SK-N-SH treated with all-trans-retinoic acid at 6 μM for 48 hours (cell line): ENCODE measurements at regions not wholly inside any gene's neighbourhood (a gene's known extent, or its start where the extent isn't known, plus 50 kb on each side); places are given as distances from the start of the nearest gene placed in this dataset.

ENCODE experiments used
- ATAC-seq: fragments of 200-7000 bp; cut with Tn5 transposase; 3 replicates; pipeline ENCODE4 v1.9.1; 2020; ENCODE audit warnings: mild to moderate bottlenecking, moderate library complexity
- ARNTL ChIP-seq: fragments of 450-650 bp; formaldehyde crosslinking; IDR thresholded peaks from 2 replicates; pipeline ENCODE4 v1.5.0; 2020; ENCODE audit warnings: low read depth, mild to moderate bottlenecking, moderate library complexity, borderline replicate concordance
- BACH2 ChIP-seq: fragments of 250-450 bp; sonication (Bioruptor Pico); IDR thresholded peaks from 2 replicates; pipeline ENCODE4 v1.9.0; 2021; ENCODE audit warnings: mild to moderate bottlenecking, borderline replicate concordance
- CREB5 ChIP-seq: fragments of 250-450 bp; sonication (Bioruptor Pico); IDR thresholded peaks from 2 replicates; pipeline ENCODE4 v1.5.1; 2020; ENCODE audit warnings: low read depth, mild to moderate bottlenecking, moderate library complexity
- CSDC2 ChIP-seq: fragments of 250-450 bp; sonication (Bioruptor Pico); IDR thresholded peaks from 2 replicates; pipeline ENCODE4 v1.5.0; 2020; ENCODE audit warnings: mild to moderate bottlenecking, moderate library complexity
- CSRNP3 ChIP-seq: fragments of 250-450 bp; sonication (Bioruptor Pico); IDR thresholded peaks from 2 replicates; pipeline ENCODE4 v1.5.1; 2021; ENCODE audit warnings: mild to moderate bottlenecking, moderate library complexity
- ESRRG ChIP-seq: fragments of 250-450 bp; sonication (Bioruptor Pico); IDR thresholded peaks from 2 replicates; pipeline ENCODE4 v1.6.1; 2021; ENCODE audit warnings: mild to moderate bottlenecking
- ISL1 ChIP-seq: fragments of 250-450 bp; sonication (Bioruptor Pico); IDR thresholded peaks from 2 replicates; pipeline ENCODE4 v2.1.2; 2022; ENCODE audit warnings: mild to moderate bottlenecking, moderate library complexity
- OSR1 ChIP-seq: fragments of 250-450 bp; sonication (Bioruptor Pico); IDR thresholded peaks from 2 replicates; pipeline ENCODE4 v1.8.0; 2022; ENCODE audit warnings: moderate library complexity, mild to moderate bottlenecking, inconsistent platforms
- PATZ1 ChIP-seq: fragments of 250-450 bp; sonication (Bioruptor Pico); IDR thresholded peaks from 2 replicates; pipeline ENCODE4 v1.8.0; 2020; ENCODE audit warnings: mild to moderate bottlenecking, moderate library complexity, borderline replicate concordance
- POU6F1 ChIP-seq: fragments of 250-450 bp; sonication (Bioruptor Pico); IDR thresholded peaks from 2 replicates; pipeline ENCODE4 v1.8.0; 2021; ENCODE audit warnings: low read depth, mild to moderate bottlenecking, moderate library complexity, borderline replicate concordance
- PPARA ChIP-seq: fragments of 250-450 bp; sonication (Bioruptor Pico); IDR thresholded peaks from 2 replicates; pipeline ENCODE4 v1.5.0; 2020; ENCODE audit warnings: mild to moderate bottlenecking, borderline replicate concordance
- RARB ChIP-seq: fragments of 250-450 bp; sonication (Bioruptor Pico); IDR thresholded peaks from 2 replicates; pipeline ENCODE4 v1.8.0; 2021; ENCODE audit warnings: mild to moderate bottlenecking, moderate library complexity
- SNAI2 ChIP-seq: fragments of 250-450 bp; sonication (Bioruptor Pico); IDR thresholded peaks from 2 replicates; pipeline ENCODE4 v1.5.0; 2020; ENCODE audit warnings: mild to moderate bottlenecking, moderate library complexity
- TCF4 ChIP-seq: fragments of 250-450 bp; sonication (Bioruptor Pico); IDR thresholded peaks from 2 replicates; pipeline ENCODE4 v1.8.0; 2021; ENCODE audit warnings: mild to moderate bottlenecking, moderate library complexity, borderline replicate concordance
- TOX ChIP-seq: fragments of 250-450 bp; sonication (Bioruptor Pico); IDR thresholded peaks from 2 replicates; pipeline ENCODE4 v1.8.0; 2021; ENCODE audit warnings: mild to moderate bottlenecking, moderate library complexity, borderline replicate concordance
- TSHZ2 ChIP-seq: fragments of 250-450 bp; sonication (Bioruptor Pico); IDR thresholded peaks from 2 replicates; pipeline ENCODE4 v1.5.0; 2020; ENCODE audit warnings: mild to moderate bottlenecking, moderate library complexity
- ZC3H10 ChIP-seq: fragments of 250-450 bp; sonication (Bioruptor Pico); IDR thresholded peaks from 2 replicates; pipeline ENCODE4 v1.5.1; 2021; ENCODE audit warnings: mild to moderate bottlenecking, moderate library complexity
- ZFP30 ChIP-seq: fragments of 450-650 bp; formaldehyde crosslinking; IDR thresholded peaks from 2 replicates; pipeline ENCODE4 v1.5.0; 2022; ENCODE audit warnings: mild to moderate bottlenecking, moderate library complexity
- ZNF565 ChIP-seq: fragments of 450-650 bp; formaldehyde crosslinking; conservative IDR thresholded peaks from 2 replicates; pipeline ENCODE4 v1.5.0; 2020; ENCODE audit warnings: low read depth, mild to moderate bottlenecking, moderate library complexity
- ZNF70 ChIP-seq: fragments of 450-650 bp; formaldehyde crosslinking; IDR thresholded peaks from 2 replicates; pipeline ENCODE4 v1.5.0; 2020; ENCODE audit warnings: mild to moderate bottlenecking, moderate library complexity
- ZNF8 ChIP-seq: fragments of 450-650 bp; formaldehyde crosslinking; IDR thresholded peaks from 2 replicates; pipeline ENCODE4 v1.5.0; 2020; ENCODE audit warnings: mild to moderate bottlenecking, moderate library complexity

GRCh38 chr2:236915186-236915585, 170.5 kb upstream of the COPS8 start:
- ATAC-seq, result no peak
- TF ChIP-seq RARB (CRISPR knock-in tag) (no peak), ISL1 (CRISPR knock-in tag) (no peak), ZNF70 (CRISPR knock-in tag) (no peak), ZNF565 (no peak), ZFP30 (CRISPR knock-in tag) (no peak), ZC3H10 (CRISPR knock-in tag) (no peak), ZNF8 (CRISPR knock-in tag) (no peak), CSDC2 (CRISPR knock-in tag) (no peak)

- ATAC-seq, result no peak
- TF ChIP-seq ZNF70 (CRISPR knock-in tag), result no peak
- TF ChIP-seq, all 23 proteins: peak for 0
Observed at GRCh38 chr2:236915726-236916125, 170.0 kb upstream of the COPS8 start.

- no peak for ATAC-seq
- TF ChIP-seq ARNTL (no peak), ZNF8 (CRISPR knock-in tag) (no peak), SNAI2 (no peak), ZNF70 (CRISPR knock-in tag) (no peak), TOX (CRISPR knock-in tag) (no peak), ZNF565 (no peak), OSR1 (no peak), ESRRG (CRISPR knock-in tag) (no peak), CREB5 (no peak), ISL1 (CRISPR knock-in tag) (no peak), TCF4 (CRISPR knock-in tag) (no peak), PPARA (no peak), PATZ1 (CRISPR knock-in tag) (no peak), TSHZ2 (CRISPR knock-in tag) (no peak), POU6F1 (CRISPR knock-in tag) (no peak), BACH2 (CRISPR knock-in tag) (no peak), ZC3H10 (CRISPR knock-in tag) (no peak)
- TF ChIP-seq, all 23 proteins: peak for 0
Observed at GRCh38 chr2:236916181-236916580, 169.5 kb upstream of the COPS8 start.

- no peak for ATAC-seq
- TF ChIP-seq ZC3H10 (CRISPR knock-in tag), result no peak
- TF ChIP-seq ESRRG (CRISPR knock-in tag), result no peak
- no peak for TF ChIP-seq SNAI2
Observed at GRCh38 chr2:236916651-236917050, 169.0 kb upstream of the COPS8 start.

- no peak for ATAC-seq
Observed at GRCh38 chr2:236917164-236917563, 168.5 kb upstream of the COPS8 start.

More at GRCh38 chr2:236917164-236917563, 168.5 kb upstream of the COPS8 start:
- TF ChIP-seq PATZ1 (CRISPR knock-in tag) (no peak), CSDC2 (CRISPR knock-in tag) (no peak), CSRNP3 (no peak), TCF4 (CRISPR knock-in tag) (no peak), TOX (CRISPR knock-in tag) (no peak), ZC3H10 (CRISPR knock-in tag) (no peak), OSR1 (no peak), ESRRG (CRISPR knock-in tag) (no peak)
